NCI-H2171 treated with DMSO at 0.1 percent for 48 hours (cell line): ENCODE measurements at regions not wholly inside any gene's neighbourhood (a gene's known extent, or its start where the extent isn't known, plus 50 kb on each side); places are given as distances from the start of the nearest gene placed in this dataset.
"Not testable (repeated sequence)": the region's sequence is repeated elsewhere in the genome, so short reads cannot be mapped to it uniquely, and the experiment has no call there.

Experiments used
- DNase-seq: peaks from one replicate; lab custom pipeline; 2025; lab: John Stamatoyannopoulos, UW

GRCh38 chr6:106723419-106723818, 94.0 kb downstream of the QRSL1 start:
- DNase-seq = not testable (repeated sequence)

GRCh38 chr6:106721189-106721588, 91.8 kb downstream of the QRSL1 start:
- not testable (repeated sequence) for DNase-seq
